GM12864 (cell line): ENCODE measurements at regions not wholly inside any gene's neighbourhood (a gene's known extent, or its start where the extent isn't known, plus 50 kb on each side); places are given as distances from the start of the nearest gene placed in this dataset.

ENCODE experiments used
- DNase-seq: peaks from one replicate; pipeline ENCODE4 v3.0.0-alpha.2; 2011; ENCODE audit warnings: low read depth
- H3K4me3 ChIP-seq: 2 replicates; pipeline ENCODE4 v1.5.1; 2011; ENCODE audit warnings: mild to moderate bottlenecking, low read depth, low read length, control low read depth
- TF ChIP-seq, protein P1 (sequence below): IDR thresholded peaks from 2 replicates; pipeline ENCODE4 v1.5.1; 2011; ENCODE audit warnings: low read depth, mild to moderate bottlenecking, moderate library complexity, low read length, control low read depth, inconsistent platforms; ENCODE audit errors: missing control alignments

DNA sequence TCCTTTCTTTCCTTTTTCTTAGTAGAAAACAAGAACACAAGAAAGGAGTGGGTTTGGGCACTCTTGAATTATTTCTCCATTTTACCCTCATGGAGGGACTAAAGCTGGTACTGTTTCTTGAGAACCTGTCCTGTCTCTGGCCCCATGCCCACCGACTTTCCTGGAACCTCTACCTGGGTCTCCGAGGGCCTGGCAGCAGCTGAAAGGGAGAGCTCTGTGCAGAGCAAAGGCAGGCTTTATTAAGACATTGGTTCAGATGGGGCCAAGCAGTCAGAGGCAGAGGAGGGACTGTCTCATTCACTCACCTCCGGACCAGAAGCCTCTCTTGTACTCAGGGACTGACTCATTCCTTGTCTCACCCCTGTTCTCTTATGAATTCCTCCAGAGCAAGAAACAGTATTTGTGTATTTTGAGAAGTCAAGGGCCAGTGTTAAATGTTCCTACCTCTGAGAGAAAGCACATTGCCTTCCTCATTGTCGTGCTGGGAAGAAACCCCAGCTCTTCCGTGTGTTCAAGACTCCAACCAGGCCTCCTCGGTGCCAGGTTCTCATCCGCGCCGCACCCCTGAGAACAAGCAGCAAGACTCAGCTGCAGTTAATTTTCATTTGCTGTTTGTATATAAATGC is 201.9 kb upstream of the NT5C1B start:
- no peak for DNase-seq

DNA sequence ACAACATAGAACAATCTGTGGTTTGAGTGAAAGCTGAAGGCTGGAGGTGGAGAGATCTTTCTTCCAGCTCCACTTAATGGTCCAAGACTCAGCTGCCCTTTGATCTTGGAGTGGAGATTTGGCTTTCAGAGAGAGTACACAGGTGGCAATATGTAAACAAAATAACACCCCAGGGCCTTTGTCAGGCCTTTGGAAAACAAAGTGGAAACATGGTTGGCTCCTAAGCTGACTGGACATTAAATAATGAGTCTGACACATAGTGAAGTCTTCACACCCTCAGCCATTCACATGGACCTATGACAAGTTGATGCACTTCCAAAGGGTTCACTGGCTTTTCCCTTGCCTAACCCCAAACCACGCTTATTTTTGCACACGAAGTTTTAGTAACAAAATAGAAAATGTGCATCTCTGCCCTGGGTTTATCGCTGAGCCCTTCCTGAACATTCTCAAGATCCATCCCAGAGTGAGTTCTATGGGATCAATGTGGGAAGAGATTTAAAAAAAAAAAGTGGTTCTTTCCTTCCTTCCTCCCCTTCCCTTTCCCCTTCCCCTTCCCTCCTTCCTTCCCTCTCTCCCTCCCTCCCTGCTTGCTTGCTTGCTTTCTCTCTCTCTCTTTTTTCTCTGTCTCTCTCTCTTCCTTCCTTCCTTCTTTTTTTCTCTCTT is 201.3 kb upstream of the NT5C1B start:
- TF ChIP-seq, protein P1, sequence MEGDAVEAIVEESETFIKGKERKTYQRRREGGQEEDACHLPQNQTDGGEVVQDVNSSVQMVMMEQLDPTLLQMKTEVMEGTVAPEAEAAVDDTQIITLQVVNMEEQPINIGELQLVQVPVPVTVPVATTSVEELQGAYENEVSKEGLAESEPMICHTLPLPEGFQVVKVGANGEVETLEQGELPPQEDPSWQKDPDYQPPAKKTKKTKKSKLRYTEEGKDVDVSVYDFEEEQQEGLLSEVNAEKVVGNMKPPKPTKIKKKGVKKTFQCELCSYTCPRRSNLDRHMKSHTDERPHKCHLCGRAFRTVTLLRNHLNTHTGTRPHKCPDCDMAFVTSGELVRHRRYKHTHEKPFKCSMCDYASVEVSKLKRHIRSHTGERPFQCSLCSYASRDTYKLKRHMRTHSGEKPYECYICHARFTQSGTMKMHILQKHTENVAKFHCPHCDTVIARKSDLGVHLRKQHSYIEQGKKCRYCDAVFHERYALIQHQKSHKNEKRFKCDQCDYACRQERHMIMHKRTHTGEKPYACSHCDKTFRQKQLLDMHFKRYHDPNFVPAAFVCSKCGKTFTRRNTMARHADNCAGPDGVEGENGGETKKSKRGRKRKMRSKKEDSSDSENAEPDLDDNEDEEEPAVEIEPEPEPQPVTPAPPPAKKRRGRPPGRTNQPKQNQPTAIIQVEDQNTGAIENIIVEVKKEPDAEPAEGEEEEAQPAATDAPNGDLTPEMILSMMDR, result no peak
- no peak for DNase-seq

More for the DNA sequence above, 201.9 kb upstream of the NT5C1B start:
- H3K4me3 ChIP-seq, result no peak overlapping the region
- TF ChIP-seq, protein P1, result no peak

DNA sequence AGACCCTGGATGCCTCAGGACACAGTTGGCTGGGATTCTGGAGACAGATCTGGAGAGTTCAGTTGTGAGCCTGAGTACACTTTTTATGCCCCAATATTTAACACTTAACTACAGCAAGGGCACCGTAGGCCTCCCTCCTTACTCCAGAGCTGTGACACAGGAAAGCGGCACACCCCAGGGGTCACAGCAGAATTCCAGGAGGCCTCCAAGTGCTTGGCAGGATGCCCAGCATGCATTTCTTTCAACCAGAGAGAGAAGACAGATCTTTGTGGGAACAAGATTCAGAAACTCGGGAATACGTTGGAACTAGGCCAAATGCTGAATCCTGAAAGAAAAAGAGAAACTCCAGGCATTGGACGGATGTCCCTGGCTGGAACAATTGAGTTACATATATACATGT is 199.2 kb upstream of the NT5C1B start:
- TF ChIP-seq, protein P1, result no peak
- H3K4me3 ChIP-seq, result no peak overlapping the region
- DNase-seq, result no peak

More for the DNA sequence above, 201.3 kb upstream of the NT5C1B start:
- H3K4me3 ChIP-seq, result no peak overlapping the region

DNA sequence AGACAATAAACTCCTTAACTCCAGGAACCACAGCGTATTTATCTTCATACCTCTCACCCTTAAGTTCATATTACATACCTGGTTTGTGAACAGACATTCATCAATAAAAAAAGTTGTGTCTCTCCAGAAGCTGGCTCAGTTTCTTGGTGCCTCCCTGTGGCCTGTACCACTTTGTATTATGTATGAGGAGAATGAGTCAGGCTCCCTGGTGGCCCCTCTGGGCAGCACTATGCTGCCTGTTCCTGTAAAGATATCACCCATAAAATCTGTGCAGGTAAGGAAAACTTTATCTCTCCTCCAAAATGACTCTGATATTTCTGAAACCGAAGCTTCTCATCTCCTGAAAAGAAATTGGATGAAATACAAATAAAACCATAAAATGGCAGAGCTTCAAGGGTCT is 198.4 kb upstream of the NT5C1B start:
- no peak for DNase-seq
- TF ChIP-seq, protein P1, result no peak
- no peak overlapping the region for H3K4me3 ChIP-seq

DNA sequence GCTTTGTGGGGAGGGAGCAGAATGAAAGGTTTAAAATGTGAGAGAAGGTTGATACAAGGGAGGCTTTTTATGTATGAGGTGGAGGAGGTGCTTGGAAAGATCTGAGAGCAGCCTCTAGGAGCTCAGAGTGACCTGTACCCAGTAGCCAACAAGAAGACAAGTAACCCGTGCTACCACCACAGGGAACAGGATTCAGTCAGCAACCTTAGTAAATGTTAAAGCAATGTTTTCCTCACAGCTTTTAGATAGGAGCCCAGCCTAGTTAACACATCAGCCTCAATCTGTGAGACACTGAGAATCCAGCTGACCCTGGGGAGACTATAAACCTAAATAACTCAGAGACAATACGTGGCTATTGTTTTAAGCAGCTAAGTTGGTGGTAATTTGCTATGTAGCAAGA is 194.9 kb upstream of the NT5C1B start:
- TF ChIP-seq, protein P1, result no peak
- DNase-seq, result no peak
- no peak overlapping the region for H3K4me3 ChIP-seq

DNA sequence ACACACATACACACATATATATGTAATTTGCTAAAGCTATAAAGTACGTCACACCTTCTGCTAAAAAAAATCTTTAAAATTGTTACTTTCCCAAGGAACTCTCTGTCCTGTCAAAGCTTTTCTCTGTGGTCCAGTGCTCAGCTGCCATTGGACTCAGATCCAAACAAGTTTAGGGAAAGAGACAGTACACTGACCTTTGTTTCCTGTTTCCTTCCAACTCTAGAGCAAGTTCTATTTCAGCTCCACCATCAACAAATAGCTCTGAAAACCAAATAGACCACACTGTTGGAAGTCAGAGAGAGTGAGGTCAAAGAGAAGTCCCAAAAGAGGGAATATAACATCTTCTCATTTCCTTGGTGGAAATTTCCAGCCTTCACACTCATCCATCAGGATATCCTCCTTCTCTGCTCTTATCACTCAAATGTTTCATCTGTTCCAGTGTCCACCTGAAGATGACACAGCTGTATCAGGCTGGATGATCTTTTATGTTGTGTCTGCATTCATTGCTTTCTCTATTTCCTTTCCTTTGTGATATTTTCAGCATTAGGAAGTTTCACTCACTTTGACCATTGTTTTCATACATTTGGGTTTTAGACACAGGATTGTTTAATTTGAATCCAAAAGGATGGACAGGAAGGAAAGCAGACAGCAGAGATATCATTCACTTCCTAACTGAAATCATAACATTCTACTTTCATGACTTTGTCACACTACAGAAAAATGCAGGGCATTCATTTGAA is 192.3 kb upstream of the NT5C1B start:
- TF ChIP-seq, protein P1, result no peak
- no peak for DNase-seq
- no peak overlapping the region for H3K4me3 ChIP-seq
